ENCODE measurements at regions not wholly inside any gene's neighbourhood (a gene's known extent, or its start where the extent isn't known, plus 50 kb on each side); places are given as distances from the start of the nearest gene placed in this dataset.

- TF ChIP-seq CTCF (IDR thresholded peaks at IDR 0.05), result no peak
- TF ChIP-seq POLR2A (IDR thresholded peaks at IDR 0.05), result no peak
These were observed 300.9 kb downstream of the ICOS start for GRCh38 chr2:204237416-204237815.
